IPS-18c (cell line): ENCODE measurements at regions not wholly inside any gene's neighbourhood (a gene's known extent, or its start where the extent isn't known, plus 50 kb on each side); places are given as distances from the start of the nearest gene placed in this dataset.
"Not testable (repeated sequence)": the region's sequence is repeated elsewhere in the genome, so short reads cannot be mapped to it uniquely, and the experiment has no call there.

Experiments
- H3K4me3 ChIP-seq: 2 replicates; pipeline ENCODE4 v1.7.0; 2013; ENCODE audit warnings: low read depth, mild to moderate bottlenecking, low read length, moderate library complexity; ENCODE audit not compliant: insufficient read depth
- H3K9me3 ChIP-seq: one replicate; pipeline ENCODE4 v1.6.1; 2013; ENCODE audit warnings: mild to moderate bottlenecking, low read length, moderate library complexity; ENCODE audit not compliant: control insufficient read depth, insufficient read depth

GRCh38 chr3:187507266-187507665 lies 139.1 kb downstream of the RTP4 start:
- Histone ChIP-seq H3K4me3 (no peak overlapping the region), H3K9me3 (peaks cover 3% of the 10 kb centered on the region)

GRCh38 chr3:187504435-187504834 lies 136.2 kb downstream of the RTP4 start:
- no peaks in the 10 kb centered on the region for H3K9me3 ChIP-seq
- no peak overlapping the region for H3K4me3 ChIP-seq

- Histone ChIP-seq H3K4me3 (no peak overlapping the region), H3K9me3 (no peaks in the 10 kb centered on the region)
Measured at GRCh38 chr3:187498211-187498724, 130.1 kb downstream of the RTP4 start.

- no peak overlapping the region for H3K4me3 ChIP-seq
Measured at GRCh38 chr3:187497052-187497451, 128.9 kb downstream of the RTP4 start.

GRCh38 chr3:187494056-187494455 lies 125.9 kb downstream of the RTP4 start:
- not testable (repeated sequence) for H3K4me3 ChIP-seq, H3K9me3 ChIP-seq

More at GRCh38 chr3:187497052-187497451, 128.9 kb downstream of the RTP4 start:
- H3K9me3 ChIP-seq = no peaks in the 10 kb centered on the region

- no peaks in the 10 kb centered on the region for H3K9me3 ChIP-seq
- no peak overlapping the region for H3K4me3 ChIP-seq
Measured at GRCh38 chr3:187491371-187491770, 123.2 kb downstream of the RTP4 start.

GRCh38 chr3:187490366-187490765 lies 122.2 kb downstream of the RTP4 start:
- Histone ChIP-seq H3K9me3 (no peaks in the 10 kb centered on the region), H3K4me3 (no peak overlapping the region)

GRCh38 chr3:187484547-187485295 lies 116.5 kb downstream of the RTP4 start:
- peaks cover 2% of the 10 kb centered on the region for H3K9me3 ChIP-seq
- no peak overlapping the region for H3K4me3 ChIP-seq

- Histone ChIP-seq H3K9me3 (peaks cover 6% of the 10 kb centered on the region), H3K4me3 (no peak overlapping the region)
Measured at GRCh38 chr3:187481426-187481825, 113.2 kb downstream of the RTP4 start.

- H3K9me3 ChIP-seq, H3K4me3 ChIP-seq: not testable (repeated sequence)
Measured at GRCh38 chr3:187475613-187476012, 107.4 kb downstream of the RTP4 start.

- peaks cover 9% of the 10 kb centered on the region for H3K9me3 ChIP-seq
- no peak overlapping the region for H3K4me3 ChIP-seq
Measured at GRCh38 chr3:187473778-187474406, 105.7 kb downstream of the RTP4 start.

GRCh38 chr3:187466306-187466705 lies 98.1 kb downstream of the RTP4 start:
- not testable (repeated sequence) for H3K4me3 ChIP-seq, H3K9me3 ChIP-seq

- no peaks in the 10 kb centered on the region for H3K9me3 ChIP-seq
- H3K4me3 ChIP-seq = no peak overlapping the region
Measured at GRCh38 chr3:187465503-187465902, 97.3 kb downstream of the RTP4 start.

- Histone ChIP-seq H3K4me3 (no peak overlapping the region), H3K9me3 (no peaks in the 10 kb centered on the region)
Measured at GRCh38 chr3:187464682-187465081, 96.5 kb downstream of the RTP4 start.

GRCh38 chr3:187458921-187459320 lies 90.7 kb downstream of the RTP4 start:
- H3K9me3 ChIP-seq = no peaks in the 10 kb centered on the region
- H3K4me3 ChIP-seq = no peak overlapping the region

- no peak overlapping the region for H3K4me3 ChIP-seq
- H3K9me3 ChIP-seq = no peaks in the 10 kb centered on the region
Measured at GRCh38 chr3:187458383-187458782, 90.2 kb downstream of the RTP4 start.

GRCh38 chr3:187456250-187456649 lies 88.1 kb downstream of the RTP4 start:
- Histone ChIP-seq H3K9me3 (no peaks in the 10 kb centered on the region), H3K4me3 (no peak overlapping the region)

GRCh38 chr3:187454085-187454815 lies 86.1 kb downstream of the RTP4 start:
- Histone ChIP-seq H3K4me3 (no peak overlapping the region), H3K9me3 (no peaks in the 10 kb centered on the region)
